ENCODE measurements at regions not wholly inside any gene's neighbourhood (a gene's known extent, or its start where the extent isn't known, plus 50 kb on each side); places are given as distances from the start of the nearest gene placed in this dataset.

- no peak overlapping the region for H3K4me3 ChIP-seq (ENCODE audit: low read length)
- TF ChIP-seq CTCF (conservative IDR thresholded peaks at IDR 0.05; ENCODE audit: low read depth, low read length), result no peak
- no peak for DNase-seq (ENCODE audit: low read depth)
Measured at GRCh38 chr10:129381741-129382140, 85.3 kb upstream of the MGMT start.

DNA sequence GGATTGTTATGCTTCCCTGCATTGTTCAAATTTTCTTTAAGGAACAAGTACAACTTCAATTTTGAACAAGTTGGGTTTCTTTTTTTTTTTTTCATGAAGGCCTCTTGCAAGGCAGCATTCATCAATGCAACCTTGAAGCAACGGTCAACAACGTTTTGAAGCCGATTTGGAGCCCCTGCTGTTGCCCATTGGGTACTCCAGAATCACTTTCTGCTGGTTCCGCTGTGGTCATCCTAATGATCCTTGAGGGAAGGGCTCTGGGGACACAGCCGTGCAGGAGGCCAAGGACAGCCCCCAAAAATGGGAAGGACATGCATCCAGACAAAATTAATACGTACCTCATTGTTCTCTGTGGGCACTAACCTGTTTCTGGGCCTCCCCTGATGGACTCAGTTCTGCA, 84.6 kb upstream of the MGMT start:
- no peak for TF ChIP-seq CTCF (conservative IDR thresholded peaks at IDR 0.05; ENCODE audit: low read depth, low read length)
- DNase-seq (ENCODE audit: low read depth), result no peak
- no peak overlapping the region for H3K4me3 ChIP-seq (ENCODE audit: low read length)

- no peak overlapping the region for H3K4me3 ChIP-seq (ENCODE audit: low read length)
- DNase-seq (ENCODE audit: low read depth), result no peak
- TF ChIP-seq CTCF (conservative IDR thresholded peaks at IDR 0.05; ENCODE audit: low read depth, low read length), result no peak
Measured at GRCh38 chr10:129383651-129384050, 83.4 kb upstream of the MGMT start.

DNA sequence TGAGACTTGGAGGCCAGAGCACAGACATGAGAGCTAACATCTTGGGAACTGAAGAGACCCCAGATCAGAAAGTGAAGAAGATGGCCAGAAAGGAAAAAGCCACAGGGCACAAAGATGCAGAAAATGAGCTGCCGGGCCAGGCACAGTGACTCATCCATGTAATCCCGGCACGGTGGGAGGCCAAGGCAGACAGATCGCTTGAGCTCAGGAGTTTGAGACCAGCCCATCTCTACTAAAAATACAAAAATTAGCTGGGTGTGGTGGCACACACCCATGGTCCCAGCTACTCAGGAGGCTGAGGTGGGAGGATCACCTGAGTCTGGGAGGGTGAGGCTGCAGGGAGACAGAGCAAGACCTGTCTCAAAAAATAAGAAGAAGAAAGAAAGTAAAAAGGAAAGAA, 81.4 kb upstream of the MGMT start:
- H3K4me3 ChIP-seq (ENCODE audit: low read length), result no peak overlapping the region
- TF ChIP-seq CTCF (conservative IDR thresholded peaks at IDR 0.05; ENCODE audit: low read depth, low read length), result no peak
- no peak for DNase-seq (ENCODE audit: low read depth)

DNA sequence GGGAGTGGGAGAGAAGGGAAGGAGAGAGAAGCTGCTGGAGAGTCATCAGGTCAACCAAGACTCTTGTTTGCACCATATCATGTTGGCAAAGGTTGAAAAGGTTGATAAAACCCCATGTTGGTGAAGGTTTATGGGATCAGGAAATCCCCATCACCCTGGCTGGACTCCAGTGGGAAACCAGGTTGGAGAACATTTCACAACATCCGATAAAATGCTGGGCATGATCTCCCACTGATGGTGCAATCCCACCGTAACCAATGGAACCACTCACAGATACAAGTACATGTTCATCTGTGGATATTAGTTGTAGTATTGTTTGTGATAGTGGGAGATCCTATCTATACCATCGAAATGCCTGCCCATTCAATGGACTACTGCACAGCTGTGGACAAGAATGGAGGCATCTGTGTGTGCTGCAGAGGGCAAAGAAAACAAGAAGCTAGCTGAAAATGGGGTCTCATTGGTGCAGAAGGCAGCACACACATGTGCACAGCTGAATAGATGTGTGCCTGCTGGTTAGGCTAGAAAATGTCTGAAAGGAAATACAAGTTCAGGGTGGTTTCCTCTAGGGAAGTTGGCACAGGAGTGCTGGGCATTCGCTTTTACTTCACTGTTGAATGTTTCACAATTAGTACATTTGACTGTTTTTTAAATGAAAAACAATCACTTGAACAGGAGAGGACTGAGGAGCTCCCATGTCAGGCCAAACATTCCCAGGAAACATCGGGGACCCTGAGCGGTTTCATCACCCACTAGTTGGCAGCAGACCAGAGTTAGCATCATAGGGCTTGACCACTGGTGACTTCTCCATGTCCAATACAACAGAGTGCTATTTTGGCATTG, 80.4 kb upstream of the MGMT start:
- no peak for DNase-seq (ENCODE audit: low read depth)
- no peak overlapping the region for H3K4me3 ChIP-seq (ENCODE audit: low read length)
- TF ChIP-seq CTCF (conservative IDR thresholded peaks at IDR 0.05; ENCODE audit: low read depth, low read length), result no peak

DNA sequence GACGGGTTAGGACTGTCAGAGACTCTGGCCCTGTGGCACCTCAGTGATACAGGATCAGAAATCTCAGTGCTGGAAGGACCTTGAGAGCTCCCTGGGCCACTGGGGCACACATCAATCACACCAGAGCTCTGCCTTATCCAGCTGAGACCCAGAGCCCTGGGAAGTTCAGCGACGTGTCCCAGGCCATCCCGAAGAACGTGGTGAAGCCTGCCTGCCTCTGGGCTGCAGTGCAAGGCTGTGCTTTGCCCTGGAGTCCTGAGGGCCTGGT, 79.8 kb upstream of the MGMT start:
- no peak for DNase-seq (ENCODE audit: low read depth)
- TF ChIP-seq CTCF (conservative IDR thresholded peaks at IDR 0.05; ENCODE audit: low read depth, low read length), result no peak

DNA sequence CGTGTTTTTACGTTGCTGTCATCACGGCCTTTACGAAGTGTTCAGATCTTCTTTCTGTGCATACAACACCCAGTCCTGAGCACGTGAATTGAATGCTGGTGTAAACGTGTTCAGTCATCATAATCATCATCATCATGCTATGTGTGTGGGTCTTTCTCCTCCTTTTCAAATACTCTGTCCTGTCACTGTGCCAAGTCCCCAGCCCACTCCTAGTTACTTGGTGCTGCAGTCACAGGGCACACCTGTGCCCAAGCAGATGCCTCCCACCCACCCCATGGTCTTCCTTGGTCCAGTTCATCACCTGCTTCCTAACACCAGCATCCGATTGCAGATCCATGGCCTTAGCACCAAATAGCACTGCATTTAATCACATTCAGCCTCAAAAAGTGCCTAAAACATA, 78.6 kb upstream of the MGMT start:
- TF ChIP-seq CTCF (conservative IDR thresholded peaks at IDR 0.05; ENCODE audit: low read depth, low read length), result no peak
- no peak for DNase-seq (ENCODE audit: low read depth)
- H3K4me3 ChIP-seq (ENCODE audit: low read length), result no peak overlapping the region

More for the DNA sequence above, 79.8 kb upstream of the MGMT start:
- H3K4me3 ChIP-seq (ENCODE audit: low read length), result no peak overlapping the region
